ENCODE measurements at regions not wholly inside any gene's neighbourhood (a gene's known extent, or its start where the extent isn't known, plus 50 kb on each side); places are given as distances from the start of the nearest gene placed in this dataset.

DNA sequence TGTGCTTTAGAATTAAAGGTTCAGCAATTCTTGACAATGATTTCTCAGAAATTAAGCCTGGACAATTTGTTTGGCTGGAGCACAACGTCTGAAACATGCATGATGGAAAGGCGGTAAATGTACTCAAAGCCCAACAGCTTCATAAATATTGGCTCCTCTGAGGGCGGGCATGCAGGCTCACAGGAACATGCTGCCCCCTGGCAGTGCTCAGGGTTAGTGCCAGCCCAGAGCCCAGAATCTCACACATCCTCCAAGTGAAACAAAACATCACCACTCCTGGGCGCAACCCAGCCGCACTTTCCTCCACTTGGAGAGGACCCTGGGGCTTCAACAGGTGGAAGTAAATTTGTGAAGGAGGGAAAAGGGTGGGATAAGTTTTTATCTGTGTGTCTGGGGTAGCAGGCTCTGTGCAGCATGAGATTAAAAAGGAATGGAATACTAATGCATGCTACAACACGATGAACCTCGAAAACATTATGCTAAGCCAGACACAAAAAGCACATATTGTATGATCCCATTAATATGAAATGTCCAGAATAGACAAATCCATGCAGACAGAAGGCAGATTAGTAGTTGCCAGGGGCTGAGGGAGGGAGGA, 54.1 kb upstream of the PTPRT start:
- TF ChIP-seq REST (IDR thresholded peaks at IDR 0.05) (no peak), YY1 (IDR thresholded peaks at IDR 0.05) (no peak), RAD21 (IDR thresholded peaks at IDR 0.05) (peak in 1 of 2 donors; percentile 29), ATF3 (IDR thresholded peaks at IDR 0.05) (no peak), SP1 (IDR thresholded peaks at IDR 0.05) (no peak), JUND (IDR thresholded peaks at IDR 0.05) (no peak), TAF1 (conservative IDR thresholded peaks at IDR 0.05) (no peak), GABPA (IDR thresholded peaks at IDR 0.05 in 1 of 2, conservative IDR thresholded peaks at IDR 0.05 in 1 of 2) (no peak), RXRA (IDR thresholded peaks at IDR 0.05) (no peak), NR2F2 (IDR thresholded peaks at IDR 0.05) (no peak)
- TF ChIP-seq, protein P1, sequence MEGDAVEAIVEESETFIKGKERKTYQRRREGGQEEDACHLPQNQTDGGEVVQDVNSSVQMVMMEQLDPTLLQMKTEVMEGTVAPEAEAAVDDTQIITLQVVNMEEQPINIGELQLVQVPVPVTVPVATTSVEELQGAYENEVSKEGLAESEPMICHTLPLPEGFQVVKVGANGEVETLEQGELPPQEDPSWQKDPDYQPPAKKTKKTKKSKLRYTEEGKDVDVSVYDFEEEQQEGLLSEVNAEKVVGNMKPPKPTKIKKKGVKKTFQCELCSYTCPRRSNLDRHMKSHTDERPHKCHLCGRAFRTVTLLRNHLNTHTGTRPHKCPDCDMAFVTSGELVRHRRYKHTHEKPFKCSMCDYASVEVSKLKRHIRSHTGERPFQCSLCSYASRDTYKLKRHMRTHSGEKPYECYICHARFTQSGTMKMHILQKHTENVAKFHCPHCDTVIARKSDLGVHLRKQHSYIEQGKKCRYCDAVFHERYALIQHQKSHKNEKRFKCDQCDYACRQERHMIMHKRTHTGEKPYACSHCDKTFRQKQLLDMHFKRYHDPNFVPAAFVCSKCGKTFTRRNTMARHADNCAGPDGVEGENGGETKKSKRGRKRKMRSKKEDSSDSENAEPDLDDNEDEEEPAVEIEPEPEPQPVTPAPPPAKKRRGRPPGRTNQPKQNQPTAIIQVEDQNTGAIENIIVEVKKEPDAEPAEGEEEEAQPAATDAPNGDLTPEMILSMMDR (IDR thresholded peaks at IDR 0.05; ENCODE audit: low read depth, low read length, missing input control) = peak; percentile 15
- TF ChIP-seq, protein P2, sequence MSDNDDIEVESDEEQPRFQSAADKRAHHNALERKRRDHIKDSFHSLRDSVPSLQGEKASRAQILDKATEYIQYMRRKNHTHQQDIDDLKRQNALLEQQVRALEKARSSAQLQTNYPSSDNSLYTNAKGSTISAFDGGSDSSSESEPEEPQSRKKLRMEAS (IDR thresholded peaks at IDR 0.05) = no peak
- TF ChIP-seq, protein P3, sequence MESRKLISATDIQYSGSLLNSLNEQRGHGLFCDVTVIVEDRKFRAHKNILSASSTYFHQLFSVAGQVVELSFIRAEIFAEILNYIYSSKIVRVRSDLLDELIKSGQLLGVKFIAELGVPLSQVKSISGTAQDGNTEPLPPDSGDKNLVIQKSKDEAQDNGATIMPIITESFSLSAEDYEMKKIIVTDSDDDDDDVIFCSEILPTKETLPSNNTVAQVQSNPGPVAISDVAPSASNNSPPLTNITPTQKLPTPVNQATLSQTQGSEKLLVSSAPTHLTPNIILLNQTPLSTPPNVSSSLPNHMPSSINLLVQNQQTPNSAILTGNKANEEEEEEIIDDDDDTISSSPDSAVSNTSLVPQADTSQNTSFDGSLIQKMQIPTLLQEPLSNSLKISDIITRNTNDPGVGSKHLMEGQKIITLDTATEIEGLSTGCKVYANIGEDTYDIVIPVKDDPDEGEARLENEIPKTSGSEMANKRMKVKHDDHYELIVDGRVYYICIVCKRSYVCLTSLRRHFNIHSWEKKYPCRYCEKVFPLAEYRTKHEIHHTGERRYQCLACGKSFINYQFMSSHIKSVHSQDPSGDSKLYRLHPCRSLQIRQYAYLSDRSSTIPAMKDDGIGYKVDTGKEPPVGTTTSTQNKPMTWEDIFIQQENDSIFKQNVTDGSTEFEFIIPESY (IDR thresholded peaks at IDR 0.05) = no peak
